Activated B cell treated with CpG ODN at 0.5 μM for 24 hours (primary cell): ENCODE measurements at regions not wholly inside any gene's neighbourhood (a gene's known extent, or its start where the extent isn't known, plus 50 kb on each side); places are given as distances from the start of the nearest gene placed in this dataset.

ENCODE experiments used
- ATAC-seq: fragments of 200-7000 bp; cut with Tn5 transposase; one replicate; pipeline ENCODE4 v1.10.0; 2021; ENCODE audit warnings: low read depth, mild to moderate bottlenecking, moderate library complexity
- CTCF ChIA-PET: fragments of 350-600 bp; sonication (Branson Sonifier 250); formaldehyde crosslinking; loops from one replicate; lab custom pipeline; 2021; ENCODE audit warnings: antibody characterized with exemption; lab: Charles Lee
- POLR2A ChIA-PET: fragments of 350-600 bp; sonication (Branson Sonifier 250); formaldehyde crosslinking; loops from one replicate; lab custom pipeline; 2021; ENCODE audit warnings: antibody characterized with exemption; lab: Charles Lee
- DNase-seq: peaks from one replicate; pipeline ENCODE4 v3.0.0; 2022
- H3K27ac Mint-ChIP-seq: one replicate; pipeline ENCODE4 v1.8.0; 2020; ENCODE audit warnings: mixed read lengths
- H3K27me3 Mint-ChIP-seq: one replicate; pipeline ENCODE4 v1.8.0; 2021; ENCODE audit warnings: mixed read lengths
- H3K36me3 Mint-ChIP-seq: one replicate; pipeline ENCODE4 v1.8.0; 2021; ENCODE audit warnings: low read depth, mixed read lengths
- H3K4me1 Mint-ChIP-seq: one replicate; pipeline ENCODE4 v1.8.0; 2021; ENCODE audit warnings: mixed read lengths
- H3K4me3 Mint-ChIP-seq: one replicate; pipeline ENCODE4 v1.8.0; 2020; ENCODE audit warnings: mild to moderate bottlenecking, mixed read lengths
- H3K9me3 Mint-ChIP-seq: one replicate; pipeline ENCODE4 v1.8.0; 2020; ENCODE audit warnings: mixed read lengths
- CTCF ChIP-seq: fragments of 200-600 bp; IDR thresholded peaks from one replicate; pipeline ENCODE4 v1.8.0; 2022; ENCODE audit warnings: antibody characterized with exemption, mild to moderate bottlenecking
- intact Hi-C: fragments of 100-400 bp; cut with micrococcal nuclease; formaldehyde crosslinking; loops from one replicate; pipeline ENCODE4 v1.15.1; 2024

GRCh38 chr7:46135557-46135956 is 214.5 kb upstream of the IGFBP3 start:
- DNase-seq: no peak
- ChIA-PET POLR2A (no interaction called here), CTCF (no interaction called here)
- Mint-ChIP-seq H3K4me1 (no peaks in the 10 kb centered on the region), H3K4me3 (no peak overlapping the region), H3K9me3 (no peaks in the 10 kb centered on the region), H3K36me3 (no peaks in the 10 kb centered on the region), H3K27ac (no peak overlapping the region), H3K27me3 (no peaks in the 10 kb centered on the region)
- no peak for ATAC-seq
- intact Hi-C loops: no loop called here
- TF ChIP-seq CTCF: no peak

- ChIA-PET POLR2A (no interaction called here), CTCF (no interaction called here)
- intact Hi-C loops: no loop called here
- Mint-ChIP-seq H3K27me3 (no peaks in the 10 kb centered on the region), H3K27ac (no peak overlapping the region), H3K4me3 (no peak overlapping the region), H3K36me3 (no peaks in the 10 kb centered on the region), H3K9me3 (no peaks in the 10 kb centered on the region), H3K4me1 (no peaks in the 10 kb centered on the region)
- DNase-seq (no peak), ATAC-seq (no peak)
- TF ChIP-seq CTCF: no peak
These were observed 213.7 kb upstream of the IGFBP3 start for GRCh38 chr7:46134795-46135194.

GRCh38 chr7:46134385-46134784 is 213.3 kb upstream of the IGFBP3 start:
- no peak overlapping the region for H3K4me3 Mint-ChIP-seq
- ChIA-PET CTCF (no interaction called here), POLR2A (no interaction called here)
- ATAC-seq (no peak), DNase-seq (no peak)
- intact Hi-C loops: no loop called here
- H3K4me1 Mint-ChIP-seq: no peaks in the 10 kb centered on the region
- no peak overlapping the region for H3K27ac Mint-ChIP-seq
- H3K36me3 Mint-ChIP-seq: no peaks in the 10 kb centered on the region
- no peaks in the 10 kb centered on the region for H3K27me3 Mint-ChIP-seq
- TF ChIP-seq CTCF: no peak
- H3K9me3 Mint-ChIP-seq: no peaks in the 10 kb centered on the region

GRCh38 chr7:46133751-46134150 is 212.7 kb upstream of the IGFBP3 start:
- intact Hi-C loops: no loop called here
- POLR2A ChIA-PET: no interaction called here
- no peaks in the 10 kb centered on the region for H3K36me3 Mint-ChIP-seq
- H3K9me3 Mint-ChIP-seq: no peaks in the 10 kb centered on the region
- DNase-seq: no peak
- H3K4me3 Mint-ChIP-seq: no peak overlapping the region
- TF ChIP-seq CTCF: no peak
- no peak for ATAC-seq
- no peaks in the 10 kb centered on the region for H3K27me3 Mint-ChIP-seq
- CTCF ChIA-PET: no interaction called here
- H3K27ac Mint-ChIP-seq: no peak overlapping the region
- no peaks in the 10 kb centered on the region for H3K4me1 Mint-ChIP-seq

GRCh38 chr7:46133072-46133471 is 212.0 kb upstream of the IGFBP3 start:
- POLR2A ChIA-PET: no interaction called here
- TF ChIP-seq CTCF: no peak
- Mint-ChIP-seq H3K4me3 (no peak overlapping the region), H3K9me3 (no peaks in the 10 kb centered on the region), H3K27ac (no peak overlapping the region), H3K36me3 (no peaks in the 10 kb centered on the region), H3K4me1 (no peaks in the 10 kb centered on the region), H3K27me3 (no peaks in the 10 kb centered on the region)
- DNase-seq (no peak), ATAC-seq (no peak)
- intact Hi-C loops: no loop called here
- CTCF ChIA-PET: no interaction called here
